ENCODE measurements at regions not wholly inside any gene's neighbourhood (a gene's known extent, or its start where the extent isn't known, plus 50 kb on each side); places are given as distances from the start of the nearest gene placed in this dataset.

GRCh38 chr9:28234133-28234893 is 661.0 kb upstream of the C9orf72 start:
- TF ChIP-seq CTCF (IDR thresholded peaks at IDR 0.05; ENCODE audit: low read depth, low read length) = no peak
- no peak for TF ChIP-seq EZH2phosphoT487 (IDR thresholded peaks at IDR 0.05; ENCODE audit: low read depth)
